Mammary epithelial cell (primary cell): ENCODE measurements at regions not wholly inside any gene's neighbourhood (a gene's known extent, or its start where the extent isn't known, plus 50 kb on each side); places are given as distances from the start of the nearest gene placed in this dataset.

Source experiments
- EZH2 ChIP-seq: IDR thresholded peaks from 2 replicates; pipeline ENCODE4 v1.6.1; 2012; ENCODE audit warnings: low read length, inconsistent platforms, borderline replicate concordance
- TF ChIP-seq, protein P1 (sequence below), 2 donors: IDR thresholded peaks in 1 of 2; conservative IDR thresholded peaks in 1 of 2; 2 replicates each; pipeline ENCODE4 v1.5.1; 2011 to 2012; ENCODE audit warnings: inconsistent platforms in 2 of 2, low read length in 2 of 2, mild to moderate bottlenecking in 2 of 2, control low read depth in 1 of 2, low read depth in 1 of 2; ENCODE audit not compliant: insufficient read depth in 1 of 2; ENCODE audit errors: extremely low read depth in 1 of 2

DNA sequence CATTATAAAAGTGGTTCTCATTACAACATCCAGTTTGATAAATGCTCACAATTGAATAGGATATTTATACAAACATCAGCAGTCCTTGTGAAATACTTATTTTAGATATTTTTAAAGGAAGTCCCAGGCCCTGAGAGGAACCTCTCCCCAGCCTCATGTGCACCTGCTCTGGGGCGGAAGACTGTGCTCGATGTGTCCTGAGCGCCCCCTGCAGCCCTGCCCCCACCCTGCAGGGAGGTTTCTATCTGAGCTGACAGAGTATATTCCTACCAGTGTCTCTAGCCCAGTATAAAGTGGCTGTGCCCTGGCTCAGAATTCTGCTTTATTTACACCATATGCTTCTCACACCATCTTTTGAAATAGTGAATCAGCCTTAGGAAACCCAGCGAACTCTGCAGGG, 1349.1 kb downstream of the TMEM121 start:
- TF ChIP-seq, protein P1, sequence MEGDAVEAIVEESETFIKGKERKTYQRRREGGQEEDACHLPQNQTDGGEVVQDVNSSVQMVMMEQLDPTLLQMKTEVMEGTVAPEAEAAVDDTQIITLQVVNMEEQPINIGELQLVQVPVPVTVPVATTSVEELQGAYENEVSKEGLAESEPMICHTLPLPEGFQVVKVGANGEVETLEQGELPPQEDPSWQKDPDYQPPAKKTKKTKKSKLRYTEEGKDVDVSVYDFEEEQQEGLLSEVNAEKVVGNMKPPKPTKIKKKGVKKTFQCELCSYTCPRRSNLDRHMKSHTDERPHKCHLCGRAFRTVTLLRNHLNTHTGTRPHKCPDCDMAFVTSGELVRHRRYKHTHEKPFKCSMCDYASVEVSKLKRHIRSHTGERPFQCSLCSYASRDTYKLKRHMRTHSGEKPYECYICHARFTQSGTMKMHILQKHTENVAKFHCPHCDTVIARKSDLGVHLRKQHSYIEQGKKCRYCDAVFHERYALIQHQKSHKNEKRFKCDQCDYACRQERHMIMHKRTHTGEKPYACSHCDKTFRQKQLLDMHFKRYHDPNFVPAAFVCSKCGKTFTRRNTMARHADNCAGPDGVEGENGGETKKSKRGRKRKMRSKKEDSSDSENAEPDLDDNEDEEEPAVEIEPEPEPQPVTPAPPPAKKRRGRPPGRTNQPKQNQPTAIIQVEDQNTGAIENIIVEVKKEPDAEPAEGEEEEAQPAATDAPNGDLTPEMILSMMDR (conservative IDR thresholded peaks at IDR 0.05 in 1 of 2, IDR thresholded peaks at IDR 0.05 in 1 of 2; ENCODE audit: extremely low read depth in 1 of 2, insufficient read depth in 1 of 2, low read depth in 1 of 2, low read length in 2 of 2): peak in 1 of 2 donors; percentile 38
- TF ChIP-seq EZH2: no peak
